ENCODE measurements at regions not wholly inside any gene's neighbourhood (a gene's known extent, or its start where the extent isn't known, plus 50 kb on each side); places are given as distances from the start of the nearest gene placed in this dataset.

DNA sequence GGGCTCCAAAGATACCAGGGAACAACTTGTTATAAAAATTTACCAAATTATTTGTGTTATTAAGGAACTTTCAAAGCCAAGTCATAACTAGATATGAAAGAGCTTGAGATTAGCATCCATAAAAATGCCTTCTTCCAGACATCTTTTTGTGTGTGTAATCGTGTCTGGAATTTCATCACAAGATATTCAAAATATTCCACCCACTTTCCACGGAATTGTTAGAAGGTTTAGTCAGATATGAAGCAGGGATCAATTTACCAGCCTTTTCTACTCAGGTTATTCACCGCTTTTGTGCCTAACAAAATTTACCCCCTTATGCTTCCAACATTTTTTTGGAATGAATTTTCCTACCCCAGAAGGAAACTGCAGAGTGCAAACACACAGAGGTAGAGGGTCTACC lies 130.2 kb upstream of the ACVR2A start:
- H2BK20ac ChIP-seq (ENCODE audit: low read depth, low read length, poor library complexity, severe bottlenecking) = no peak overlapping the region

More for the DNA sequence above, 130.2 kb upstream of the ACVR2A start:
- Histone ChIP-seq H3K4ac (ENCODE audit: low read depth, low read length) (no peak overlapping the region), H3K14ac (ENCODE audit: insufficient read depth, low read length) (no peak overlapping the region), H4K91ac (ENCODE audit: insufficient read length, low read depth, low read length) (no peak overlapping the region), H3K56ac (ENCODE audit: insufficient read length, low read depth, low read length) (no peak overlapping the region), H4K5ac (ENCODE audit: insufficient read length, low read depth, low read length) (no peak overlapping the region), H3T11ph (ENCODE audit: low read length) (no peak overlapping the region), H2BK120ac (ENCODE audit: low read depth, low read length, poor library complexity, severe bottlenecking) (no peak overlapping the region), H3K27ac (ENCODE audit: insufficient read length, low read depth, low read length) (no peak overlapping the region), H4K20me1 (ENCODE audit: control insufficient read depth, insufficient read depth, insufficient read length) (no peaks in the 10 kb centered on the region), H2BK15ac (ENCODE audit: low read depth, low read length) (no peak overlapping the region), H3K79me2 (ENCODE audit: insufficient read depth, low read length) (no peaks in the 10 kb centered on the region), H4K8ac (replicated peaks; ENCODE audit: insufficient read length, low read depth, low read length) (no peak overlapping the region), H2BK5ac (ENCODE audit: insufficient read length, low read length) (no peak overlapping the region), H3K79me1 (ENCODE audit: insufficient read depth, low read depth, low read length, poor library complexity, severe bottlenecking) (no peaks in the 10 kb centered on the region), H3K4me2 (ENCODE audit: insufficient read depth, insufficient read length, low read length) (no peak overlapping the region), H2AK5ac (ENCODE audit: insufficient read length, low read length) (no peak overlapping the region), H3K23ac (ENCODE audit: insufficient read length, low read depth, low read length) (no peak overlapping the region), H3K23me2 (ENCODE audit: insufficient read length, low read depth, low read length, poor library complexity, severe bottlenecking) (no peaks in the 10 kb centered on the region), H2AFZ (ENCODE audit: low read length) (no peak overlapping the region), H2BK12ac (ENCODE audit: insufficient read length, low read depth, low read length) (no peak overlapping the region), H3K27me3 (ENCODE audit: insufficient read depth, low read length) (no peaks in the 10 kb centered on the region), H3K4me1 (ENCODE audit: insufficient read depth, low read length) (no peaks in the 10 kb centered on the region; the same call in 1 of the 2 replicates), H3K9me3 (ENCODE audit: control insufficient read depth, low read depth, low read length) (no peaks in the 10 kb centered on the region), H3K18ac (ENCODE audit: insufficient read length, low read depth, low read length) (no peak overlapping the region), H3K9ac (ENCODE audit: extremely low read depth, insufficient read length, low read length) (no peak overlapping the region)
- DNase-seq = no peak
- Mint-ChIP-seq H3K4me3 (no peak overlapping the region), H3K36me3 (ENCODE audit: insufficient read depth in 1 of 3, low read depth in 3 of 3) (no peaks in the 10 kb centered on the region), H3K9me3 (no peaks in the 10 kb centered on the region; a peak in 1 of 5 replicates), H3K27ac (no peak overlapping the region), H3K4me1 (peaks cover 0 to 2% of the 10 kb centered on the region in 2 experiments; a peak in 2 of 4 replicates), H3K27me3 (ENCODE audit: low read depth) (no peaks in the 10 kb centered on the region; the same call in 1 of the 2 replicates)
- TF ChIP-seq, protein P1, sequence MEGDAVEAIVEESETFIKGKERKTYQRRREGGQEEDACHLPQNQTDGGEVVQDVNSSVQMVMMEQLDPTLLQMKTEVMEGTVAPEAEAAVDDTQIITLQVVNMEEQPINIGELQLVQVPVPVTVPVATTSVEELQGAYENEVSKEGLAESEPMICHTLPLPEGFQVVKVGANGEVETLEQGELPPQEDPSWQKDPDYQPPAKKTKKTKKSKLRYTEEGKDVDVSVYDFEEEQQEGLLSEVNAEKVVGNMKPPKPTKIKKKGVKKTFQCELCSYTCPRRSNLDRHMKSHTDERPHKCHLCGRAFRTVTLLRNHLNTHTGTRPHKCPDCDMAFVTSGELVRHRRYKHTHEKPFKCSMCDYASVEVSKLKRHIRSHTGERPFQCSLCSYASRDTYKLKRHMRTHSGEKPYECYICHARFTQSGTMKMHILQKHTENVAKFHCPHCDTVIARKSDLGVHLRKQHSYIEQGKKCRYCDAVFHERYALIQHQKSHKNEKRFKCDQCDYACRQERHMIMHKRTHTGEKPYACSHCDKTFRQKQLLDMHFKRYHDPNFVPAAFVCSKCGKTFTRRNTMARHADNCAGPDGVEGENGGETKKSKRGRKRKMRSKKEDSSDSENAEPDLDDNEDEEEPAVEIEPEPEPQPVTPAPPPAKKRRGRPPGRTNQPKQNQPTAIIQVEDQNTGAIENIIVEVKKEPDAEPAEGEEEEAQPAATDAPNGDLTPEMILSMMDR (conservative IDR thresholded peaks at IDR 0.05) = no peak
- no CpG with 5 or more reads among the region's 3 CpGs for WGBS (ENCODE audit: extremely low coverage, insufficient read length, low lambda C conversion rate)
